Transverse colon (tissue), 4 donors: ENCODE measurements at regions not wholly inside any gene's neighbourhood (a gene's known extent, or its start where the extent isn't known, plus 50 kb on each side); places are given as distances from the start of the nearest gene placed in this dataset.

ENCODE experiments used
- DNase-seq: peaks from one replicate; pipeline ENCODE4 v3.0.0-alpha.2; 2019
- H3K27ac ChIP-seq, 4 donors: fragments of 200-600 bp; sonication (generic); 2 replicates each; pipeline ENCODE4 v1.5.1; 2016 to 2018; ENCODE audit warnings: inconsistent platforms in 4 of 4
- H3K27me3 ChIP-seq: fragments of 200-600 bp; sonication (generic); 2 replicates; pipeline ENCODE4 v1.5.1; 2017; ENCODE audit warnings: inconsistent platforms
- H3K36me3 ChIP-seq, 4 donors: fragments of 200-600 bp; sonication (generic); 2 replicates each; pipeline ENCODE4 v1.5.1; 2017 to 2019; ENCODE audit warnings: inconsistent platforms in 4 of 4
- H3K4me1 ChIP-seq, 4 donors: fragments of 200-600 bp; sonication (generic); 2 replicates each; pipeline ENCODE4 v1.5.1; 2017 to 2020; ENCODE audit warnings: inconsistent platforms in 4 of 4
- H3K4me3 ChIP-seq, 4 donors: fragments of 200-600 bp; sonication (generic); 1 replicate in 1 of 4; 2 replicates in 3 of 4; pipeline versions ENCODE4 v1.5.1 to v1.6.1; 2017 to 2019; ENCODE audit warnings: inconsistent platforms in 4 of 4
- H3K9me3 ChIP-seq, 2 donors: fragments of 200-600 bp; sonication (generic); 2 replicates each; pipeline ENCODE4 v1.5.1; 2017 to 2019; ENCODE audit warnings: inconsistent platforms in 2 of 2
- EP300 ChIP-seq: sonication (generic); formaldehyde crosslinking; IDR thresholded peaks from one replicate; pipeline ENCODE4 v1.6.1; 2017; ENCODE audit warnings: antibody characterized with exemption, low read depth
- POLR2A ChIP-seq: fragments of 450-650 bp; IDR thresholded peaks from one replicate; pipeline ENCODE4 v1.6.1; 2016; ENCODE audit warnings: antibody characterized with exemption, mild to moderate bottlenecking, moderate library complexity
- POLR2AphosphoS5 ChIP-seq, 3 donors: sonication (generic); formaldehyde crosslinking; IDR thresholded peaks; one replicate each; pipeline ENCODE4 v1.6.1; 2016; ENCODE audit warnings: antibody characterized with exemption in 3 of 3
- WGBS, 2 donors: methylation state at CpG; one replicate each; pipeline ENCODE4 v1.1.5; 2018; ENCODE audit warnings: low coverage in 1 of 2; 5-methylcytosine and 5-hydroxymethylcytosine counted together
- in situ Hi-C, 4 donors: fragments of 200-750 bp; cut with MboI; loops; one replicate each; pipeline versions ENCODE4 v1.15.0 to v1.15.1; 2017; ENCODE audit warnings: low sequenced_read_pairs in 3 of 4, low pct_ligation_motif_present in 1 of 4, low pct_unique_long_range_greater_than_20kb in 1 of 4
- intact Hi-C: fragments of 100-400 bp; cut with DNase I; formaldehyde crosslinking; loops from one replicate; pipeline ENCODE4 v1.15.1; 2023; ENCODE audit warnings: low total_unique reads
- TF ChIP-seq, protein P1 (sequence below), 5 experiments: fragments of 200-600 bp in 3 of 5; fragments of 450-650 bp in 2 of 5; sonication (generic) in 3 of 5; IDR thresholded peaks; 1 replicate in 2 of 5; 2 replicates in 3 of 5; pipeline ENCODE4 v1.5.1; 2016 to 2017; ENCODE audit warnings: antibody characterized with exemption in 5 of 5, inconsistent platforms in 3 of 5, mild to moderate bottlenecking in 2 of 5, moderate library complexity in 1 of 5

DNA sequence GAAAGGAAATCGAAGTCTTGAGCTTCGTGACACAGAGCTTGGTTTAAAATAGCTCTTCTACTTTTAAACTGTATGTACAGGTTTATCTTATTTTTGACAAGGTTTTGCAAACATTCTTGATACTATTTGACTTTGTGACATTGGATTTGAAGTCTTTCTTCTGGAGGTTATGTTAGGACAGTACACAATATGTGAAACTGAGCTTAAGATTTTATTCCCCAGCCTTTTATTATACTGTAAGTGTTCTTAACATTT, 95.2 kb upstream of the BTBD3 start:
- Histone ChIP-seq H3K27ac (no peak overlapping the region), H3K36me3 (no peaks in the 10 kb centered on the region), H3K4me1 (no peaks in the 10 kb centered on the region), H3K4me3 (no peak overlapping the region), H3K27me3 (no peaks in the 10 kb centered on the region), H3K9me3 (no peaks in the 10 kb centered on the region)
- intact Hi-C loops: no loop called here
- 15 to 65% methylated on average over 2 of the region's 2 CpGs for WGBS, 2 donors
- DNase-seq: no peak
- TF ChIP-seq POLR2AphosphoS5 (IDR thresholded peaks at IDR 0.05) (no peak), POLR2A (no peak), EP300 (no peak)
- TF ChIP-seq, protein P1, sequence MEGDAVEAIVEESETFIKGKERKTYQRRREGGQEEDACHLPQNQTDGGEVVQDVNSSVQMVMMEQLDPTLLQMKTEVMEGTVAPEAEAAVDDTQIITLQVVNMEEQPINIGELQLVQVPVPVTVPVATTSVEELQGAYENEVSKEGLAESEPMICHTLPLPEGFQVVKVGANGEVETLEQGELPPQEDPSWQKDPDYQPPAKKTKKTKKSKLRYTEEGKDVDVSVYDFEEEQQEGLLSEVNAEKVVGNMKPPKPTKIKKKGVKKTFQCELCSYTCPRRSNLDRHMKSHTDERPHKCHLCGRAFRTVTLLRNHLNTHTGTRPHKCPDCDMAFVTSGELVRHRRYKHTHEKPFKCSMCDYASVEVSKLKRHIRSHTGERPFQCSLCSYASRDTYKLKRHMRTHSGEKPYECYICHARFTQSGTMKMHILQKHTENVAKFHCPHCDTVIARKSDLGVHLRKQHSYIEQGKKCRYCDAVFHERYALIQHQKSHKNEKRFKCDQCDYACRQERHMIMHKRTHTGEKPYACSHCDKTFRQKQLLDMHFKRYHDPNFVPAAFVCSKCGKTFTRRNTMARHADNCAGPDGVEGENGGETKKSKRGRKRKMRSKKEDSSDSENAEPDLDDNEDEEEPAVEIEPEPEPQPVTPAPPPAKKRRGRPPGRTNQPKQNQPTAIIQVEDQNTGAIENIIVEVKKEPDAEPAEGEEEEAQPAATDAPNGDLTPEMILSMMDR (IDR thresholded peaks at IDR 0.05): no peak
- in situ Hi-C loops: no loop called here

DNA sequence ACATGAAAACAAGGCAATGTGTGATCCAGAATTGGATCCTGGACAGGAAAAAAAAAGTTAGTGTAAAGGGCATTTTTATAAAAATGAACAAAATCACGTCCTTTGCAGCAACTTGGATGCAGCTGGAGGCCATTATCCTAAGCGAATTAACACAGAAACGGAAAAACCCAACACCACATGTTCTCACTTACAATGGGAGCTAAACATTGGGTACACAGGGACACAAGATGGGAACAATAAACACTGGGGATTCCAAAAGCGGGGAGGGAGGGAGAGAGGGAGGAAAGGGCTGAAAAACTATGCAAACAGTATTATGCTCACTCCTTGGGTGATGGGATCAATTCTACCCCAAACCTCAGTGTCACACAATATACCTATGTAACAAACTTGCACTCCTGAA, 91.4 kb upstream of the BTBD3 start:
- H3K27me3 ChIP-seq: no peaks in the 10 kb centered on the region
- no peaks in the 10 kb centered on the region for H3K9me3 ChIP-seq
- WGBS, 2 donors: 65 to 83% methylated on average over 4 of the region's 4 CpGs
- no peak for DNase-seq
- in situ Hi-C loops (no loop called here), intact Hi-C loops (no loop called here)
- H3K27ac ChIP-seq: no peak overlapping the region
- H3K4me3 ChIP-seq: no peak overlapping the region
- TF ChIP-seq POLR2AphosphoS5 (IDR thresholded peaks at IDR 0.05): no peak
- TF ChIP-seq POLR2A: no peak
- TF ChIP-seq, protein P1 (IDR thresholded peaks at IDR 0.05): no peak
- TF ChIP-seq EP300: no peak
- no peaks in the 10 kb centered on the region for H3K36me3 ChIP-seq
- H3K4me1 ChIP-seq: no peaks in the 10 kb centered on the region

DNA sequence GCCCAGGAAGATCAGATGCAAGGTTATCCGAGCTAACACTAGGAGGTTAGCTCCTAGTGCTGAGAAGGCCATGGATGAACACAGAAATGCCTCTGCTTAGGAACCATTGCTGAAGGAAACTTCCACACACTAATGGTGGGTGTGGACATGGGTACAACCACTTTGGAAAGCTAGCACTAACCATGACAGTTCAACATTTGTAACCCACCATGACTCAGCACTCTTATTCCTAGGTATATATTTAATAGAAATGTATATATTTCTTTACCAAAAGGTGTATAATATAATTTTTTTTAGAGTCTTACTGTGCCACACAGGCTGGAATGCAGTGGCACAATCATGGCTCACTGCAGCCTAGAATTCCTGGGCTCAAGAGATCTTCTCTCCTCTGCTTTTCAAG, 85.3 kb upstream of the BTBD3 start:
- H3K9me3 ChIP-seq: no peaks in the 10 kb centered on the region
- intact Hi-C loops: no loop called here
- no peaks in the 10 kb centered on the region for H3K36me3 ChIP-seq
- DNase-seq: no peak
- no peaks in the 10 kb centered on the region for H3K27me3 ChIP-seq
- no peak overlapping the region for H3K27ac ChIP-seq
- in situ Hi-C loops: no loop called here
- H3K4me3 ChIP-seq: no peak overlapping the region
- no peaks in the 10 kb centered on the region for H3K4me1 ChIP-seq
- WGBS, 2 donors: 40 to 79% methylated on average over 1 of the region's 1 CpG
- TF ChIP-seq EP300: no peak
- no peak for TF ChIP-seq POLR2A
- TF ChIP-seq, protein P1 (IDR thresholded peaks at IDR 0.05): no peak
- no peak for TF ChIP-seq POLR2AphosphoS5 (IDR thresholded peaks at IDR 0.05)

DNA sequence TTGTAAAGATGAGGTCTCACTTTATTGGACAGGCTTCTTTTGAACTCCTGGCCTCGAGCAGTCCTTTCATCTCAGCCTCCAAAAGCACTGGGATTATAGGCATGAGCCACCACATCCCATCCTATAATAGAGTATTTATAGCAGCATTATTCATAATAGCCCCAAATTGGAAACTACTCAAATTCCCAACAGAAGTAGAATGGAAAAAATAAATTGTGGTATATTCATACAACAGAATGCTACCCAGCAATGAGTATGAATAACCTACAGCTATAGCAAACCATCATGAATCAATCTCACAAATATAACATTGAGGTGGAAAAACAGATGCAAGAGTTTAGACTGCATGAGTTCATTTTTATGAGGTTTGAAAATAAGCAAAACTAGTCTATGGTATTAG, 84.8 kb upstream of the BTBD3 start:
- H3K4me1 ChIP-seq: no peaks in the 10 kb centered on the region
- intact Hi-C loops: no loop called here
- H3K27me3 ChIP-seq: no peaks in the 10 kb centered on the region
- no peak for DNase-seq
- H3K27ac ChIP-seq: no peak overlapping the region
- H3K4me3 ChIP-seq: no peak overlapping the region
- WGBS, 2 donors: 0 to 13% methylated on average over 1 of the region's 1 CpG
- no peaks in the 10 kb centered on the region for H3K36me3 ChIP-seq
- H3K9me3 ChIP-seq: no peaks in the 10 kb centered on the region
- in situ Hi-C loops: no loop called here
- TF ChIP-seq POLR2A (no peak), EP300 (no peak), POLR2AphosphoS5 (IDR thresholded peaks at IDR 0.05) (no peak)
- TF ChIP-seq, protein P1 (IDR thresholded peaks at IDR 0.05): no peak
